Mucosa of rectum (tissue), 2 donors: ENCODE measurements at regions not wholly inside any gene's neighbourhood (a gene's known extent, or its start where the extent isn't known, plus 50 kb on each side); places are given as distances from the start of the nearest gene placed in this dataset.

ENCODE experiments used
- H3K27ac ChIP-seq, 2 donors: one replicate each; pipeline ENCODE4 v1.7.0; 2013; ENCODE audit warnings: inconsistent platforms in 2 of 2, low read depth in 2 of 2, low read length in 2 of 2
- H3K27me3 ChIP-seq, 2 donors: one replicate each; pipeline ENCODE4 v1.7.0; 2013; ENCODE audit warnings: low read length in 2 of 2; ENCODE audit not compliant: control insufficient read depth in 2 of 2, insufficient read depth in 2 of 2
- H3K36me3 ChIP-seq, 2 donors: one replicate each; pipeline ENCODE4 v1.7.0; 2013; ENCODE audit warnings: low read length in 2 of 2; ENCODE audit not compliant: control insufficient read depth in 2 of 2, insufficient read depth in 2 of 2
- H3K4me1 ChIP-seq, 2 donors: one replicate each; pipeline ENCODE4 v1.7.0; 2013; ENCODE audit warnings: low read length in 2 of 2, mild to moderate bottlenecking in 1 of 2; ENCODE audit not compliant: control insufficient read depth in 2 of 2, insufficient read depth in 2 of 2
- H3K4me3 ChIP-seq, 2 donors: one replicate each; pipeline ENCODE4 v1.7.0; 2013; ENCODE audit warnings: low read length in 2 of 2
- H3K9ac ChIP-seq, 2 donors: one replicate each; pipeline ENCODE4 v1.7.0; 2013; ENCODE audit warnings: low read length in 2 of 2, low read depth in 1 of 2, mild to moderate bottlenecking in 1 of 2
- H3K9me3 ChIP-seq, 2 donors: one replicate each; pipeline ENCODE4 v1.7.0; 2013; ENCODE audit warnings: low read length in 2 of 2; ENCODE audit not compliant: control insufficient read depth in 2 of 2
- donor health status: healthy.
- donor health status: Normal muscosa, but diverticular disease.

- Histone ChIP-seq H3K4me3 (no peak overlapping the region), H3K4me1 (peaks cover 0 to 3% of the 10 kb centered on the region in 2 donors), H3K36me3 (no peaks in the 10 kb centered on the region), H3K27me3 (no peaks in the 10 kb centered on the region), H3K9me3 (no peaks in the 10 kb centered on the region), H3K9ac (no peak overlapping the region), H3K27ac (no peak overlapping the region)
Observed at GRCh38 chr2:144237108-144237507, 282.8 kb downstream of the ZEB2 start.

DNA sequence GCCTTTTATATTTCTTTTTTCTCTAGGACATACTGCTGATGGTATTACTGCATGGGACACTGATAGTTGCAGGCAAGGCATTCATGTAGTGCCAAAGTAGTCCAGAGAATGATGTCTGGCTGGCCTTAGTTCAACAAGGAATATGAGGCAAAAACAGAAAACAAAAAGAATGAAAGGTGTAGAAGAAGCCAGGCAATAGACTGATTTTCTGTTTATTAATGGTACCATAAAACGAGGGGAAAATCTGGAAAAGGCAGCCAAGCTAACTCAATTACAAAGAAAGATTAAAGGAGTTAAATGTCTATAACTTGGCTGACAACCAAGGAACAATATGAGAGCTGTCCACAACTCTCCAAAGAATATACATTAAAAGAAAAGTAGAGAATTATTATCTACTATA lies 284.9 kb downstream of the ZEB2 start:
- no peaks in the 10 kb centered on the region for H3K9me3 ChIP-seq
- no peaks in the 10 kb centered on the region for H3K4me1 ChIP-seq
- H3K27me3 ChIP-seq, result no peaks in the 10 kb centered on the region
- H3K27ac ChIP-seq, result no peak overlapping the region
- H3K36me3 ChIP-seq, result no peaks in the 10 kb centered on the region
- H3K9ac ChIP-seq, result no peak overlapping the region
- H3K4me3 ChIP-seq, result no peak overlapping the region

DNA sequence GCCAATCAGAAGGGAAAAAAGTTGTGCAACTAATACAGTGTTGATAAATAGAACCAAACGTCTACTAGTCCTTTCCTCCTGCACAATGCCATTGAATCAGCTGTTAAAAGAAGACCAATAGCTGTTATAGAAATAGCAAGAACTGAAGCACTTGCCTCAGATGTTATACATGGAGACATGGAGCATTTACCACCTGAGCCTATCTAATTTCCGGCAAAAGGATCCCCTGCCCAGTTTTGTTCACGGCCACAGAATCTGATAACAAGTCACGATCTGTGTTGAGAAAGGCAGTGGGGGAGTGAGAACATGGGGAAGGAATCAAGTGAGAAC lies 285.4 kb downstream of the ZEB2 start:
- H3K36me3 ChIP-seq, result no peaks in the 10 kb centered on the region
- no peak overlapping the region for H3K9ac ChIP-seq
- no peaks in the 10 kb centered on the region for H3K9me3 ChIP-seq
- no peaks in the 10 kb centered on the region for H3K27me3 ChIP-seq
- no peak overlapping the region for H3K27ac ChIP-seq
- no peaks in the 10 kb centered on the region for H3K4me1 ChIP-seq
- H3K4me3 ChIP-seq, result no peak overlapping the region

GRCh38 chr2:144233733-144234541 lies 286.0 kb downstream of the ZEB2 start:
- Histone ChIP-seq H3K36me3 (no peaks in the 10 kb centered on the region), H3K9ac (no peak overlapping the region), H3K27me3 (no peaks in the 10 kb centered on the region), H3K27ac (no peak overlapping the region), H3K4me1 (no peaks in the 10 kb centered on the region), H3K9me3 (no peaks in the 10 kb centered on the region), H3K4me3 (no peak overlapping the region)

- Histone ChIP-seq H3K27ac (no peak overlapping the region), H3K9me3 (no peaks in the 10 kb centered on the region), H3K4me1 (no peaks in the 10 kb centered on the region), H3K27me3 (no peaks in the 10 kb centered on the region), H3K4me3 (no peak overlapping the region), H3K36me3 (no peaks in the 10 kb centered on the region), H3K9ac (no peak overlapping the region)
Observed at GRCh38 chr2:144233317-144233716, 286.6 kb downstream of the ZEB2 start.

- Histone ChIP-seq H3K27me3 (no peaks in the 10 kb centered on the region), H3K9me3 (no peaks in the 10 kb centered on the region), H3K36me3 (no peaks in the 10 kb centered on the region), H3K9ac (no peak overlapping the region), H3K4me1 (no peaks in the 10 kb centered on the region), H3K4me3 (no peak overlapping the region), H3K27ac (no peak overlapping the region)
Observed at GRCh38 chr2:144230448-144231085, 289.4 kb downstream of the ZEB2 start.

DNA sequence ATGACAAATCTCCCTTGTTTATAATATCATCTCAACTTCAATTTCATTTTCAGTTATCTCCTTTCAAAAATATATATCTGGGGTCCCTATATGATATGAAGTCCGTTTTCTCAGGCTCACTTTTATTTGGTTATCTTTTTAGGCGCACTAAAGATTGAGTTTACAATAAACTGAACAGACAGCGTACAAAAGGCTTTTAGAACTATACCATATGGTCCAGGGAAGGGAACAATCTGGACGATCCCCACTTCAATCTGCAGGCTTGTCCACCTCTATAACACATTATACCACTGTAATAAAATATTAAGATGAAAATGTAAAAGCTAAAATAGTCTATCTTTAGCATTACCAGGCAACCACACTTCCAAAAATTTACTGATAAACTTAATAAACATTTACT lies 289.9 kb downstream of the ZEB2 start:
- Histone ChIP-seq H3K27ac (no peak overlapping the region), H3K4me1 (no peaks in the 10 kb centered on the region), H3K27me3 (no peaks in the 10 kb centered on the region), H3K4me3 (no peak overlapping the region), H3K9ac (no peak overlapping the region), H3K9me3 (no peaks in the 10 kb centered on the region), H3K36me3 (no peaks in the 10 kb centered on the region)

DNA sequence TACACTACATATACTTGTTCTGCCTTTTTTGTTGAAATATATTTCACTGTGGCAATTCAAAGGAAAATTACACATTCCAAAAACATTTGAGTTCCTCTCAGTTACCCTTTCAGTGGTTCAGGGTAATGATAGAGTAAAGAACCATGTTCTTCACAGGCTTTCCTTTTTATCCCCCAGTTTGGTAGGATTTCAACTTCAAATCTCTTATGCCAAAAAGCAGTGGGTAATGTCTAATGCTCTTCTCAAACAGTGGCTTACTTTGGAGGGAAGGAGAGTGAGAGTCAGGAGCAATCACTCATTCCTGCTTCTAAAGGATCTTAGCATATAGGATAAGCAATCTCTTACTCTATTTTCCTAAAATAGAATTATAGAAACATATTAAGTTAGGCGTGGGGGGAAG lies 290.6 kb downstream of the ZEB2 start:
- no peak overlapping the region for H3K9ac ChIP-seq
- no peaks in the 10 kb centered on the region for H3K27me3 ChIP-seq
- H3K9me3 ChIP-seq, result no peaks in the 10 kb centered on the region
- H3K27ac ChIP-seq, result no peak overlapping the region
- no peak overlapping the region for H3K4me3 ChIP-seq
- H3K36me3 ChIP-seq, result no peaks in the 10 kb centered on the region
- no peaks in the 10 kb centered on the region for H3K4me1 ChIP-seq

- Histone ChIP-seq H3K27ac (no peak overlapping the region), H3K9ac (no peak overlapping the region), H3K4me3 (no peak overlapping the region), H3K36me3 (no peaks in the 10 kb centered on the region), H3K9me3 (no peaks in the 10 kb centered on the region), H3K4me1 (no peaks in the 10 kb centered on the region), H3K27me3 (no peaks in the 10 kb centered on the region)
Observed at GRCh38 chr2:144227427-144228105, 292.4 kb downstream of the ZEB2 start.

- Histone ChIP-seq H3K4me1 (no peaks in the 10 kb centered on the region), H3K27ac (no peak overlapping the region), H3K9ac (no peak overlapping the region), H3K9me3 (no peaks in the 10 kb centered on the region), H3K36me3 (no peaks in the 10 kb centered on the region), H3K4me3 (no peak overlapping the region), H3K27me3 (no peaks in the 10 kb centered on the region)
Observed at GRCh38 chr2:144225076-144225475, 294.8 kb downstream of the ZEB2 start.
